HG03103 (cell line): ENCODE measurements at regions not wholly inside any gene's neighbourhood (a gene's known extent, or its start where the extent isn't known, plus 50 kb on each side); places are given as distances from the start of the nearest gene placed in this dataset.

Source experiments
- ATAC-seq: cut with Tn5 transposase; IDR thresholded peaks from one replicate; pipeline ENCODE4 v1.9.1; 2021; ENCODE audit warnings: low read depth; ENCODE audit not compliant: unreplicated experiment

DNA sequence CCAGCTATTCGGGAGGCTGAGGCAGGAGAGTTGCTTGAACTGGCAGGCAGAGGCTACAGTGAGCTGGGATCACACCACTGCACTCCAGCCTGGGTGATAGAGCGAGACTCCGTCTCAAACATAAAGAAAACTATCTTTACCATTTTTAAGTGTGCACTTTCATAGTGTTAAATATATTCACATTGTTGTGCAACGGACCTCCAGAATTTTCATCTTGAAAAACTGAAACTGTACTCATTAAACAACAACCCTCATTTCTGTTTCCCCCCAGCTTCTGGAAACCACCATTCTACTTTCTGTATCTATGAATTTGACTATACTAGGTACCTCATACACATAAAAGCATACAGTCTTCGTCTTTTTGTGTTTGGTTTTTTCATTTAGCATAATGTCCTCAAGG is 375.1 kb downstream of the SHQ1 start:
- ATAC-seq: peak; percentile 71

GRCh38 chr3:72470904-72471417 is 377.3 kb downstream of the SHQ1 start:
- no peak for ATAC-seq

DNA sequence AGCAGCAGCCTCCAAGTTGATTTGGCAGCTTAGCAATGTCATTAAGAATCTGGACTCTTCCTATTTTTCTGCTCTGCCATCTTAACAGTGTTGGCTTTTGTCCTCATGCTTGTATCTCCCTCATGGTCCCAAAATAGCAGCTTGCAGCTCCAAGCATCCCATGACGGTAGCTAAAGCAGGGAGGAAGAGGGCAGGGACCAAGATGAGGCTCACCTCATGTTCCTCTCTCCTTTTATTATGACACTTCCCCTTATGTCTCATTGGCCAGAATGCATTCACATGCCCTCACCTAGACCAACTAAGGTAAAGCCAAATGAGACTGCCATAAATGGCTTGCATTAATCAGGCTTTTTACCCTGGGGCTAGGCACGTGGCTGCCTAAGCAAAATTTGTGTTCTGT is 382.4 kb downstream of the SHQ1 start:
- ATAC-seq: no peak

- ATAC-seq: no peak
Observed at GRCh38 chr3:72463083-72463482, 385.2 kb downstream of the SHQ1 start.

- no peak for ATAC-seq
Observed at GRCh38 chr3:72462595-72463011, 385.6 kb downstream of the SHQ1 start.

GRCh38 chr3:72461787-72462186 is 386.5 kb downstream of the SHQ1 start:
- ATAC-seq: no peak

GRCh38 chr3:72460205-72461174 is 387.8 kb downstream of the SHQ1 start:
- no peak for ATAC-seq

DNA sequence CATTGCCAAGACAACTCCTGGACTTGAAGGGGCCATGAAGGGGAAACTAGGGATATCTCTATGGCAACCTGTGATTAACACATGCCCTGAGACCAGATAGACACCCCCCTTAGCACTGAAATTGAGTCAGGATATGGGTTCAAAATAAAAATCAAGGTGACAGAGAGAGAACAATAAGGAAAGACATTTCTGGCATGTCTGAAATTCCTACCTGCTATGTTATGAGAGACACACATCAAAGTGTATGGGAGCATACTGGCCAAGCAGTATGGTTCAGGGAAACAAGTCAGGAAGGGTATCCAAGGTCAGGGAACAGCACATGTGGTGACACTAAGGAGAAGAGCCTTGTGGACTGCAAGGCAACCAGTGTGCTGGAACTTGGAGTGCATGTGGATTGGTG is 388.7 kb downstream of the SHQ1 start:
- no peak for ATAC-seq

DNA sequence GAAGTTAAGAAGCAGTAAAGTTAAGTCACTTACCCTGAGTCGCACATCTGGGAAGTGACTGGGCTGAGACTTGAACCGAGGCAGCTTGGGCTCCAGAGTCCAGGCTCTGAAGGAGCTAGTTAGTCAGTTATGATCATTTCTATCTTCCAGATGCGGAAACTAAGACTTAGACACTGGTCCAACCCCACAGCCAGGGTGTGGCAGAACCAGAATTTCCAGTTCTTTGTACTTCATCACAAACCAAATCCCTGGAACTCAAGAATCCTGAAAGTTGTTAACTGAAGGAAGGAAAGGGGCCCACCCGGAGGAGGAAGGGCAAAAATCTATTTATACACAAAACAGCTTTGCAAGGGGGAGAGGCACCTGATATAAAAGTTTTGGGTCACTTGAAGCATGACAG is 389.9 kb downstream of the SHQ1 start:
- ATAC-seq: no peak

DNA sequence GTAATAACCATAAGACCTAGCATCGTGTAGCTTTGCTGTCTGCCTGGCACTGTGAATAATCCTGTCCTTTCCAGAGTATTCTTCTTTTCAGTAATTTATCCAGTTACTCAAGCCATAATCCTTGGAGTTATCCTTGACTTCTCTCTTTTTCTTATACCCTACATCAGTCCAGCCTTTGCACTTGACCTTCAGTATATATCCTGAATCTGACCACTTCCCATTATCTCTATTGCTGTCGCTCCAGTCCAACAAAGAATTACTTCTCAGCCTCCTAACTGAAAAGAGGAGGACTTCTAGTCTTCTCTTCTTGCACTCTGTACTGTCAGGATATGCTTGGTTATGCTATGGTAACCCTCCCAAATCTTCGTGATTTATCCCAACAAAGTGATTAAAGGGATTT is 393.8 kb downstream of the SHQ1 start:
- no peak for ATAC-seq

DNA sequence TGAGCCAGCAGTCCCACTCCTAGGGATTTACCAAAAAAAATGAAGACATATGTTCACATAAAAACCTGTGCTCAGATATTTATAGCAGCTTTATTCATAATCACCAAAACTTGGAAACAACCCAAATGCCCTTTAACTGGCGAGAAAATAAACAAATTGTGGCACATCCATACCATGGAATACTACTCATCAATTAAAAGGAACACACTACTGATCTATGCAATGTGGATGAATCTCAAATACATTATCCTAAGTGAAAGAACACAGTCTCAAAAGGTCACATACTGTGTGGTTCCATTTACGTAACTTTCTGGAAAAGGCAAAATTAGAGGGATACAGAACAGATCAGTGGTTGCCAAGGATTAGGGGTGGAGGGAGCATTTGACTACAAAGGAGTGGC is 394.5 kb downstream of the SHQ1 start:
- no peak for ATAC-seq

- ATAC-seq: no peak
Observed at GRCh38 chr3:72452745-72453144, 395.5 kb downstream of the SHQ1 start.

DNA sequence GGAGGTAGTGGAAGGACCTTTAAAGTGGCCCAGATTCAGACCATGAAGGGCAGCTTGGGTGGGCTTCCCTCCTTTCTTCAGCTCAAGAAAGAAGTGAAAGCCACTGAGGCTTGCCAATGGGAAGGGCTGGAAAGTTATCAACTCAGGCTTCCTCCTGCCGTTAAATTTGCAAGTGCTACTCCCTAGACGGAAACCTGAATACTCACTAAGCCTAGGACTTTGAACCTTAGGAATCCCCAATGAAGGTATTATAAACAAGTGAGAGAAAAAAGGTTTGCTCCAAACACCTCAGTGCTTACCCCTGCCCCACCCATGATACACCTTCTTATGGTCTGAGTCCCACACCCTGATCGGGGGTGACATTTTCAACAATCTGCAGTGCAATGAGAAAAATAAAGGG is 396.4 kb downstream of the SHQ1 start:
- ATAC-seq: no peak

DNA sequence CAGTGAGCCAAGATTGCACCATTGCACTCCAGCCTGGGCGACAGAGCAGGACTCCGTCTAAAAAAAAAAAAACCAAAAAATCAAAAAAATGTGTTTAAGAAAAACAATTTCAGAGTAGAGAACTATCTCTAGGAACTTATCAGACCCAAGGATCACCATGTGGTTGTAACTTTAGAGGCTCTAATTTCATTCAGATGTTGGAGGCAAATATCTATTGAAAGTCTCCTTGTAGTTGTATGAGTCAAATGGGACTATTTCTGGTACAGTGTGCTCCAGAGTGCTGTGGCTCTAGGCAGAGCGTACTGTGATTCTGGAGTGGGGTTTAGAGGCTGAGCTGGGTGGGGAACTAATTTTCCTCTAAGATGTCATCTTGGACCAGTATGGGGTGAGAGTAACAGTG is 398.7 kb downstream of the SHQ1 start:
- ATAC-seq: no peak

GRCh38 chr3:72448858-72449257 is 399.4 kb downstream of the SHQ1 start:
- no peak for ATAC-seq

- no peak for ATAC-seq
Observed at GRCh38 chr3:72448375-72448823, 399.8 kb downstream of the SHQ1 start.

DNA sequence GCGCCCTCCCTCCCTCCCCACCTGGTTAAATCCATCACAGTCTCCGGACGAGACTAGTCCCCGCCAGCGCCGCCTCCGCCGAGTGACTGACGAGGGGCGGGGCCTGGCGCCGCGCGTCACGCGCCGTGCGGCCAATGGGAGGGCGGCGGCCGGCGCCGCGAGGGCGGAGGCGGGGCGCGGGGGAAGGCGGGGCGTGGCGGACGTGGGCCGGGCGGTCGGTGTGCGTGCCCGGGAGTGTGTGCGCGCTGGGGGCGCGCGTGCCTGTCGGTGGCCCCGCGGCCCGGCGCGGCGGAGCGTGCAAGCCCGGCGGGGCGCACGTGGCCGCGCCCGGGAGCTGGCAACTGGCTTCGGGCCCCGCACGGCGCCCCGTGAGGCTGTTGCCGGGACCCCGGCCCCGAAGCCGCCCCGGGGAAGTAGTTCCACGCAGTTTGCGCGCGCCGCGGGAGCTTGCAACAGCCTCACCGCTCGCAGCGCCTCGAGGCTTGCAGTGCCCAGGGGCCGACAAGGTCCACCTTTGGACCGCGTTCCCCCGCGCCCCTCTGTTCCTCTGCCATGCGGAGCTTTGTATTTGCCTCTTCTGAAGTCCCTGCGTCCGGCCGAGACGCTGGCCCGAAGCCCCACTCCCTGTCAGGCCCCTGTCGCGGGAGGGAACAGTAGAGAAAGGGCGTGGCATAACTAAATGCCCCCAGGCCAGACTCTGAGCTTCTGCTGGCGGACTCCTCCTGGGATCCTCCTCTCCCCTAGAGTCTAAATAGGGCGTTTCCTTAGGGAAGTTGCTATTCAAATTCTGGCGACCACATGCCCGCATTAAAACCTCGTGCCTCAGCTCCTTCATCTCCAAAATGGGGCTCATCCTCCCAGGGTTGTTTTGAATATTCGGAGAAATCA is 400.9 kb downstream of the SHQ1 start:
- ATAC-seq: peak; percentile 80

DNA sequence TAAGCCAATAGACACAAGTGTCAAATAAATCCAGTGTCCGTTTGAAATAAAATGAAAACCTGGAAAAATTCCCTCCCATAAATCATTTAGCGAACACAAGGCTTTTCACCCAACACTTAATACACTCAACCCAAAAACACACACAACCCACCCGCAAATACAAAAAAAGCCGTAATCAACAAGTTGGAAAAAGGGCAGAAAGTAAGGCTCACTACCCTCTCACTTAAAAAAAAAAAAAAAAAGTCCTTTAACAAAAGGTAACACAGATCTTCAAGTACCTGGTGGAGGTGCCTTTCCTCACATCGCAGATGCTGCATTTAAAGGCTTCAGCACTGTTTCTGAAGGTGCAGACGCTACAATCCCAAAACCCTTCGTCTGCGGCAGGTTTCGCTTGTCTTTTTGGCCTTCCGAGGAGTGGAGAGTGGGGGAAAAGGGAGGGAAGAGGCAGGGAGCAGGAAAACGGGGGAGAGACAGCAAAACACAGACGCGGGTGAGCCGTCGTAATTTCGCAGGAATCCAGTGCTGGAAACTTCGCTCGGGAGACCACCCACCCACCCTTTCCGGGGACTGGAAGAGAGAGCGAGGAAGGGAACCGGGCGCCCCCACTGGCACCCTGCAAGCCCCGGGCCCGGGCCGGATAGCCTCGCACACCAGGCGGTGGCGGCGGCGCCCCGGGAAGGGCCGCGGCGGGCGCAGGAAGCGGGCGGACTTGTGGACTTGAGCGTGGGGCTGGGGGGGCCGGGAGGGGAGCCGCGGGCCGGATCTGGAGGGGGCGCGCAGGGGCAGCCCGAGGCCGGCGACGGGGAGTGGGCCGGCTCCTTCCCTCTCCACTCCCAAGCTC is 401.8 kb downstream of the SHQ1 start, which contains the start of gene RYBP:
RYBP (minus strand) TSS at position 404 of the 841 bp plus-strand sequence.
- peak; percentile 26 for ATAC-seq

GRCh38 chr3:72445827-72446217 is 402.4 kb downstream of the SHQ1 start:
- no peak for ATAC-seq

DNA sequence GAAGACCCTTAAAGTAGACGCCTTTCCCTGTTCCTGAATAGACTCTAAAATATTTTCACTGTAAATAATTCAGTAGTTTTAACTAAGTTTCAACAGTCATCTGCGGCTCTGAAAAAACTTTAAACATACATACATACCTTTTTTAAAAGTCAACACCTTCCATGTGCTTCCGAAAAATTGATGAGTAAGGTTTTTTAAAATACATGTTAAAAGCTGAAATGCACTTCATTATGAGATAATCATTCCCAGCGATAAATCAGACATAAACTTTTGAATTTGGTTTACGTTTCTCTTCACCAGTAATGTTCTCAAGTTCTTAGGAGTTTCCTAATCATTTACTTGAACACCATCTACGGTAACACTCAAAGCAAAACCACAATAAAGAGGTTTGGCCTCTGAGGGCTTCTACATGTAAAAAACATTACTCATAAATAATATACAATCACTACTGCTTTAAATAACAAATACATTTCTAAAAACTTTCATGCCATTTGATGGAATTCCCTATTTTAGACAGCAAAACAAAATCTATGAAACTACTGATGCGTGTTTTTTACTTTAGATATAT is 403.5 kb downstream of the SHQ1 start:
- no peak for ATAC-seq
